ENCODE measurements at regions not wholly inside any gene's neighbourhood (a gene's known extent, or its start where the extent isn't known, plus 50 kb on each side); places are given as distances from the start of the nearest gene placed in this dataset.
"Not testable (repeated sequence)": the region's sequence is repeated elsewhere in the genome, so short reads cannot be mapped to it uniquely, and the experiment has no call there.

DNA sequence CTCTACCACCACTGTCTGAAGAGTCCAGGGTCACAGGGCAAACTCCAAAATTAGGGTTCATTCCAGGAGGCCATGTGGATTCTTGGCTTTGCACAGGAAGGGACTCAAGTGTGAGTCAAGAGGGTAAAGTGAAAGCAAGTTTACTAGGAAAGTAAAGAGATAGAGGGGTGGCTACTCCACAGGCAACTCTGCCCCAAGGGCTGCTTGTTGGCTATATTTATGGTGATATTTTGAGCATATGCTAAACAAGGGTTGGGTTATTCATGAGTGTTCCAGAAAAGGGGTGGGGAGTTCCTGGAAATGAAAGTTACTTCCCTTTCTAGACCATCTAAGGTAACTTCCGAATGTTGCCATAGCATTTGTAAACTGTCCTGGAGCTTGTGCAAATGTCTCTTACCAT lies 1222.0 kb upstream of the TENM3 start:
- Histone ChIP-seq H4K20me1 (ENCODE audit: insufficient read depth, low read length) (no peaks in the 10 kb centered on the region), H3K36me3 (replicated peaks in 1 of 2; ENCODE audit: control insufficient read depth in 1 of 2, insufficient read depth in 2 of 2, low read length in 2 of 2) (no peaks in the 10 kb centered on the region), H3K79me2 (ENCODE audit: insufficient read depth, low read length) (no peaks in the 10 kb centered on the region), H3K27ac (ENCODE audit: low read depth in 1 of 2, low read length in 2 of 2) (no peak overlapping the region), H2AFZ (ENCODE audit: insufficient read depth, low read depth, low read length, poor library complexity, severe bottlenecking) (no peak overlapping the region), H3K4me1 (ENCODE audit: control insufficient read depth in 1 of 2, insufficient read depth in 2 of 2, low read length in 2 of 2) (no peaks in the 10 kb centered on the region), H3K27me3 (ENCODE audit: control insufficient read depth in 2 of 2, insufficient read depth in 2 of 2, low read length in 2 of 2) (no peaks in the 10 kb centered on the region), H3K9me3 (replicated peaks in 1 of 2; ENCODE audit: control insufficient read depth in 1 of 2, insufficient read depth in 1 of 2, low read length in 2 of 2) (peaks cover 0 to 9% of the 10 kb centered on the region in 2 donors), H3K4me3 (replicated peaks in 1 of 3; ENCODE audit: low read depth in 2 of 3, low read length in 3 of 3) (no peak overlapping the region), H3K4me2 (replicated peaks; ENCODE audit: extremely low read depth, low read length, poor library complexity, severe bottlenecking) (no peak overlapping the region), H3K9ac (ENCODE audit: insufficient read depth, low read length, poor library complexity, severe bottlenecking) (no peak overlapping the region)
- no peaks in the 10 kb centered on the region for H3K27me3 Mint-ChIP-seq (ENCODE audit: low read depth in 3 of 3)
- H3K9me3 Mint-ChIP-seq: peaks cover 1 to 13% (median 6%) of the 10 kb centered on the region in 7 donors
- intact Hi-C loops (cut with micrococcal nuclease): no loop called here
- WGBS (ENCODE audit: insufficient coverage): 100% methylated on average over 1 of the region's 1 CpG
- no peaks in the 10 kb centered on the region for H3K36me3 Mint-ChIP-seq
- H3K4me3 Mint-ChIP-seq: no peak overlapping the region
- H3K4me1 Mint-ChIP-seq: no peaks in the 10 kb centered on the region
- peak overlapping the region in 1 of 7 donors; percentile 55 for H3K27ac Mint-ChIP-seq
- TF ChIP-seq, protein P1, sequence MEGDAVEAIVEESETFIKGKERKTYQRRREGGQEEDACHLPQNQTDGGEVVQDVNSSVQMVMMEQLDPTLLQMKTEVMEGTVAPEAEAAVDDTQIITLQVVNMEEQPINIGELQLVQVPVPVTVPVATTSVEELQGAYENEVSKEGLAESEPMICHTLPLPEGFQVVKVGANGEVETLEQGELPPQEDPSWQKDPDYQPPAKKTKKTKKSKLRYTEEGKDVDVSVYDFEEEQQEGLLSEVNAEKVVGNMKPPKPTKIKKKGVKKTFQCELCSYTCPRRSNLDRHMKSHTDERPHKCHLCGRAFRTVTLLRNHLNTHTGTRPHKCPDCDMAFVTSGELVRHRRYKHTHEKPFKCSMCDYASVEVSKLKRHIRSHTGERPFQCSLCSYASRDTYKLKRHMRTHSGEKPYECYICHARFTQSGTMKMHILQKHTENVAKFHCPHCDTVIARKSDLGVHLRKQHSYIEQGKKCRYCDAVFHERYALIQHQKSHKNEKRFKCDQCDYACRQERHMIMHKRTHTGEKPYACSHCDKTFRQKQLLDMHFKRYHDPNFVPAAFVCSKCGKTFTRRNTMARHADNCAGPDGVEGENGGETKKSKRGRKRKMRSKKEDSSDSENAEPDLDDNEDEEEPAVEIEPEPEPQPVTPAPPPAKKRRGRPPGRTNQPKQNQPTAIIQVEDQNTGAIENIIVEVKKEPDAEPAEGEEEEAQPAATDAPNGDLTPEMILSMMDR (IDR thresholded peaks at IDR 0.05): no peak
- DNase-seq: no peak

DNA sequence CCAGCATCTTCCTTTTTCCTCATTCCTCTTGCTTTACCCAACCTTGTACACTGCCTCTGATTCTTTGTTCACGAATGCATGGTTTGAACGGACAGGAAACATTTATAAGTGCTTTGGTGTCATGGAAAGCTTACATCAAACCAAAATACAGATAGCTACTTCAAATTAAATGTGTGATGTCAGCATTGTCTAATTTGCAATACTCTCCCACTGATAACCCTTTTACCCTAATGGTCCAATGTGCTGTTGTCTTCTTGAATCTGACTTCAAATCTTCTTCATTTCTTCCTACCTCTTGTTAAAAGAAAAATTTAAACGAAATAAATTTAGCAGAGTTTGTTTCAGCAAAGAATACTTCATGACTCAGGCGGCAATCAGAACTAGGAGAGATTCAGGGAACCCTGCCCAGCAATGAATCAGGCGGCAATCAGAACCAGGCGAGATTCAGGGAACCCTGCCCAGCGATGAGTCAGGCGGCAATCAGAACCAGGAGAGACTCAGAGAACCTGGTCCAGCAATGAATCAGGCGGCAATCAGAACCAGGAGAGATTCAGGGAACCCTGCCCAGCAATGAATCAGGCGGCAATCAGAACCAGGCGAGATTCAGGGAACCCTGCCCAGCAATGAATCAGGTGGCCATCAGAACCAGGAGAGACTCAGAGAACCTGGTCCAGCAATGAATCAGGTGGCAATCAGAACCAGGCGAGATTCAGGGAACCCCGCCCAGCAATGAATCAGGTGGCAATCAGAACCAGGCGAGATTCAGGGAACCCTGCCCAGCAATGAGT lies 1212.9 kb upstream of the TENM3 start:
- H3K27me3 ChIP-seq (ENCODE audit: control insufficient read depth in 2 of 2, insufficient read depth in 2 of 2, low read length in 2 of 2); H3K4me2 ChIP-seq (replicated peaks; ENCODE audit: extremely low read depth, low read length, poor library complexity, severe bottlenecking); H3K27me3 Mint-ChIP-seq (ENCODE audit: low read depth in 3 of 3); H3K4me1 Mint-ChIP-seq; DNase-seq; H4K20me1 ChIP-seq (ENCODE audit: insufficient read depth, low read length); H3K27ac ChIP-seq (ENCODE audit: low read depth in 1 of 2, low read length in 2 of 2); H2AFZ ChIP-seq (ENCODE audit: insufficient read depth, low read depth, low read length, poor library complexity, severe bottlenecking); H3K4me3 Mint-ChIP-seq; H3K4me3 ChIP-seq (replicated peaks in 1 of 3; ENCODE audit: low read depth in 2 of 3, low read length in 3 of 3); intact Hi-C loops (cut with micrococcal nuclease); H3K4me1 ChIP-seq (ENCODE audit: control insufficient read depth in 1 of 2, insufficient read depth in 2 of 2, low read length in 2 of 2); H3K36me3 ChIP-seq (replicated peaks in 1 of 2; ENCODE audit: control insufficient read depth in 1 of 2, insufficient read depth in 2 of 2, low read length in 2 of 2); H3K9ac ChIP-seq (ENCODE audit: insufficient read depth, low read length, poor library complexity, severe bottlenecking); H3K27ac Mint-ChIP-seq; H3K79me2 ChIP-seq (ENCODE audit: insufficient read depth, low read length); H3K36me3 Mint-ChIP-seq: not testable (repeated sequence)
- H3K9me3 ChIP-seq (replicated peaks in 1 of 2; ENCODE audit: control insufficient read depth in 1 of 2, insufficient read depth in 1 of 2, low read length in 2 of 2): peaks cover 0 to 13% of the 10 kb centered on the region in 2 donors
- peaks cover 0 to 14% (median 11%) of the 10 kb centered on the region in 7 donors for H3K9me3 Mint-ChIP-seq
- 87% methylated on average over 11 of the region's 14 CpGs for WGBS (ENCODE audit: insufficient coverage)

Data from CD14-positive monocyte (primary cell).